ENCODE measurements at regions not wholly inside any gene's neighbourhood (a gene's known extent, or its start where the extent isn't known, plus 50 kb on each side); places are given as distances from the start of the nearest gene placed in this dataset.
"Not testable (repeated sequence)": the region's sequence is repeated elsewhere in the genome, so short reads cannot be mapped to it uniquely, and the experiment has no call there.

GRCh38 chr20:29763821-29764511 is 1493.5 kb upstream of the DEFB115 start:
- DNase-seq = no peak

- DNase-seq = peak; percentile 12
These were observed 1492.4 kb upstream of the DEFB115 start for GRCh38 chr20:29764922-29765610.

DNA sequence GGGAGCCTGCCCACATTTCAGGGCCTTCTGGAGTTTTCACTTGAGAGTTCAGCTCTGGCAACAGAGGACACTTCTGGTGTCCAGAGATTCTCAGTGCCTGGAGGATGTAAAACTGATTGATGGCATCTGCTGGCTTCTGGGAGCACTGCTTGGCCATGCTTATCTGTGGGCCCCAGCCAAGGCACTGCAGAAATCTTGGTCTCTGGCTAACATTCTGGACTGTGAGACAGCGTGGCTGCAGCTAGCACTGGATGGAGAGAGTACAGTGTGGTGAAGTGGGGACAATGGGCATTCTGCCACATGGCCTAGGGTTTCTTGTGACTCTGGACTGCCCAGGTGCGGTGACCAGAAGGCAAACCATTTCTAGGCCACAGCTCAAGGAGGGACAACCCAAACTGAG is 1479.4 kb upstream of the DEFB115 start:
- not testable (repeated sequence) for DNase-seq

- not testable (repeated sequence) for DNase-seq
These were observed 1476.2 kb upstream of the DEFB115 start for GRCh38 chr20:29781217-29781616.

- DNase-seq = not testable (repeated sequence)
These were observed 1475.6 kb upstream of the DEFB115 start for GRCh38 chr20:29781891-29782290.

GRCh38 chr20:29787456-29787855 is 1470.0 kb upstream of the DEFB115 start:
- DNase-seq = not testable (repeated sequence)

- no peak for DNase-seq
These were observed 1467.0 kb upstream of the DEFB115 start for GRCh38 chr20:29790510-29790909.

GRCh38 chr20:29831508-29831907 is 1426.0 kb upstream of the DEFB115 start:
- DNase-seq = not testable (repeated sequence)

DNA sequence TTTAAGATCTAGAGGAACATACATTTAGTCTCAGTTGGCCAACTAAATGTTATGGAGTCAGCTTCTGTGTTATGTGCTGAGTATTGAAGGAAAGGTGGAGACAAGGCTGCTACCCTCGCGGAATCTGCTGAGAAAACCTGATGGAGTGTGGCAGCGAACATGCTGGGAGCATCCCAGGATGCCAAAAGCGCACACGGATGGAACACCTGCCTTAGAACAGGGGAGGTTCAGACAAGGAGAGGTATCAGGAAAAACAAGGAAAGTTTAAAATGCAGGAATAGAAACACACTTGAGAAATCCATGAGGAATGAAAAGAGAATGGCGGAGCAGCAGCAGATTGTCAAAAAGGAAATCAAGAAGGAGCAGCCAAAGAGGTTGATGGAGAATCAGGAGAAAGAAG is 1389.5 kb upstream of the DEFB115 start:
- DNase-seq = not testable (repeated sequence)

GRCh38 chr20:29868688-29869087 is 1388.8 kb upstream of the DEFB115 start:
- DNase-seq = not testable (repeated sequence)

- DNase-seq = not testable (repeated sequence)
These were observed 1385.6 kb upstream of the DEFB115 start for GRCh38 chr20:29871816-29872215.

DNA sequence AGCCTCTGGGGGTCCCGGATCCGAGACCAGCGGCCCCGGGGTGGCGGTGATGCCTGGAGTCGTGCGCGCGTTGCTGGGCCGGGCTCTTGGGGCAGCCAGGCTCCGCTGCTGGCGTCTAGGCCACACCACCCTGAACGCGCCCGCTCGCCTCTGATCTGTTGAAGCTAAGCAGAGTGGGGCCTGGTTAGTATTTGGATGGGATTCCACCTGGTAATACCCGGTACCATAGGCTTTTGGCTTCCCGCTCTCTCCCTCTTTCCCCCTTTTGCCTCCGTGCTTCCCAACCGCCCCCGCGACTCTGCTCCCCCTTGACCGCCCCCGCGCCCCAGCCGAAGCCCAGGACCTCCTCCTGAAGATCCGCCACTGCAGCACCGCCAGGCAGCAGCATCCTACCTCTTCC is 1383.5 kb upstream of the DEFB115 start:
- peak; percentile 76 for DNase-seq

DNA sequence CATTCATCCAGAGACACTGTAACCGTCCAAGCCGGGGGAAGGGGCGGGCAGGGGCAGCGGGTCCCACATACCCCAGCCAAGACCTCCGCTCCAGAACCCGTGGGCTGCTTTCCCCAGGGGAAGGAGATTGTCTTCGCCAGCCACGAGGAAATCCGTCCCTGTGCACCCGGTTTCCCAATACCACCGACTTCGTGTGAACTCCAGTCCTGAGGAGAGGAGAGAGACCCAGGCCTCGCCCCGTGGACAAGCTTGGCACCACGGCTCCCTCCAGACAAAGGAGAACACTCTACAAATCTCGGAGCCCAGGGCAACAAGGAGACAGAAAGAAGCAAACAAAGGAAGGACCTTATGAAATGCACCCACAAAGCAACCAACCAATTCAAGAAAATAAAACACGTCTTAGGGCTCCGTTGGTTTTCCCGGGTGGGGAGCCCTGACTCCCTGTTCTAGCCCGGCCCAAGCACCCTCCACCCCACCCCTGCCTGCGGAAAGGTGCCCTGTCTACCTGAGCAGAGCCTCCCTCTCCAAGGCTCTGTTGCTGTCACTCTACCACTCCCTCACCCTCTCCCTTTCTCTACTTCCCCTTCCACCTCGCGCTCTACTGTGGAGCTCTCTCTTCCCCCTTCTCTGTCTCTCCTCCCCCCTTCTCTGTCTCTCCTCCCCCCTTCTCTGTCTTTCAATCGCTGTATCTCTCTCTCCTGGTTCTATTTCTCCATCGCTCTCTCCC is 1382.8 kb upstream of the DEFB115 start:
- DNase-seq = no peak

DNA sequence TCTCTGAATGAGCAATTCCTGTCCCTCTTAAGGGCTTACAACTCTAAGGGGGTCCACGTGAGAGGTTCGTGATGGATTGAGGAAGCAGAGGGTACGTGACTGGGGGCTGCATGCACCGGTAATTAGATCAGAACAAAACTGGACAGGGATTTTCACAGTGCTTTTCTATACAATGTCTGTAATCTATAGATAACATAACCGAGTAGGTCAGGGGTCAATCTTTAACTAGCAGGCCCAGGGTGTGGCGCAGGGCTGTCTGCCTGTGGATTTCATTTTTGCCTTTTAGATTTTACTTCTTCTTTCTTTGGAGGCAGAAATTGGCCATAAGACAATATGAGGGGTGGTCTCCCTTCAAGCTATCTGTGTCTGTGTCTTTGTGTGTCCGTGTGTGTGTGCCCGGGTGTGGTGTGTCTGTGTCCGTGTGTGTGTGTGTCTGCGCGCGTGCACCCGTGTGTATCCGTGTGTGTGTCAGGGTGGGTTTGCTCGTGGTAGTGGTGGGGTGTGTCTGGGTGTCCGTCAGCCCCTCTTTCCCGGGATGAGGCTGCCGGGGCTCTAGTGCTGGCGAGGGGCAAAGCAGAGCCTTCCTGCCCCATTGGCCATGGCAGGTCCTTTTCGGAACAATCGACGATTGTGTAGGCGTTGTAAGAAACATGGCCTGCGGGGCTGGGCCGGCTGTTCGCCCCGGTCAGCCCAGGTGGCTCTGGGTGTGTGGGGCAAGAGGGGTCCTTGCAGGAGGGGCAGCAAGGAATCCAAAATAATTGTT is 1382.0 kb upstream of the DEFB115 start:
- DNase-seq = not testable (repeated sequence)

- not testable (repeated sequence) for DNase-seq
These were observed 1381.2 kb upstream of the DEFB115 start for GRCh38 chr20:29876084-29876910.

- DNase-seq = no peak
These were observed 1380.6 kb upstream of the DEFB115 start for GRCh38 chr20:29876911-29877285.

DNA sequence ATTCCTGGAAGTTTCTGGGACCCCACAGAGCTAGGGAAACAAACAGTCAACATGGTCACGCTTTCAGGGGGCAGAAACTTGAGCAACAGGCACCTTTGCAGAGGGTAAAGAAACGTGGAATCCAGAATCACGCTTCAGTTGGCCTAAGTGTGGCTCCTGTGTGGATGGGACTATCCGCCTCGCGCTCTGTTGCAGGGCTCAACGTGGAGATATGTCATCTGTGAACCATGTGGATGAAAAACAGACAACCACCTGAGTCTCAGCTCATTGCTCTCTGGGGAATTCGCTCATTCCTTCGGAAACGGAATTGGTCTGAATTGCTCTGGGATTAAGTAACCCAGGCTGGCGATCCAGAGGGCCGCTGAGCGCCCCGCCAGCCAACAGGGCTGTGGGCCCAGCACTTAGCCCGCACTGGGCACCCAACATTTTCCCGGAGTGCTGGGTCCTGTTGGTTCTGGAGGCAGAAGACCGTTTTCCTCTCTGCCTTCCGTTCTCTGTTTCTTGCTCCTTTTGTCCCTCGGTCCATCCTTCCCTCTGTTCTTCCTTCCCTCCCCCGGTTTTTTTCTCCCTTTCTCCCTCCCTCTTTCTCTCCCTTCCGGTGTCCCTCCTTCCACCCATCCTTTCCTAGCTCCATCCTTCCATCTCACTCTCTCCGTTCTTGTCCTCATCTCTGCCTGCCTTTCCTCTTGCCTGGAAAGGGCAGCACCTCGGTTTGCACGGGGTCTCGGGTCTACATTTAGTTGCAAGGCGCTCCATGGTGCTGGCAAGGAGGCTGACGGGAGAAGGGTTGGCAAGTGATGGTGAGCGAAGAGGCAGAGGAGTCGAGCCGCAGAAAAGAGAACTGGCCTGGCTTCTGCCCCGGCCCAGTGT is 1379.8 kb upstream of the DEFB115 start:
- DNase-seq = not testable (repeated sequence)

GRCh38 chr20:29878281-29878741 is 1379.2 kb upstream of the DEFB115 start:
- peak; percentile 61 for DNase-seq

GRCh38 chr20:29878777-29879442 is 1378.6 kb upstream of the DEFB115 start:
- no peak for DNase-seq

GRCh38 chr20:29881107-29881506 is 1376.4 kb upstream of the DEFB115 start:
- DNase-seq = peak; percentile 17

All from NCI-H69 (cell line).